ENCODE measurements at regions not wholly inside any gene's neighbourhood (a gene's known extent, or its start where the extent isn't known, plus 50 kb on each side); places are given as distances from the start of the nearest gene placed in this dataset.
"Not testable (repeated sequence)": the region's sequence is repeated elsewhere in the genome, so short reads cannot be mapped to it uniquely, and the experiment has no call there.

- DNase-seq (ENCODE audit: low read depth in 4 of 4, low spot score in 3 of 4), result no peak
These were observed 473.8 kb upstream of the ZNF608 start for GRCh38 chr5:125220284-125220683.

GRCh38 chr5:125222597-125223240 is 476.3 kb upstream of the ZNF608 start:
- no peak for DNase-seq (ENCODE audit: low read depth in 4 of 4, low spot score in 3 of 4)

GRCh38 chr5:125225424-125225823 is 479.0 kb upstream of the ZNF608 start:
- no peak for DNase-seq (ENCODE audit: low read depth in 4 of 4, low spot score in 3 of 4)

GRCh38 chr5:125226825-125227224 is 480.4 kb upstream of the ZNF608 start:
- no peak for DNase-seq (ENCODE audit: low read depth in 4 of 4, low spot score in 3 of 4)

GRCh38 chr5:125227333-125228095 is 481.1 kb upstream of the ZNF608 start:
- DNase-seq (ENCODE audit: low read depth in 4 of 4, low spot score in 3 of 4), result no peak

GRCh38 chr5:125228363-125229070 is 482.1 kb upstream of the ZNF608 start:
- DNase-seq (ENCODE audit: low read depth in 4 of 4, low spot score in 3 of 4), result no peak

GRCh38 chr5:125229556-125229955 is 483.1 kb upstream of the ZNF608 start:
- DNase-seq (ENCODE audit: low read depth in 4 of 4, low spot score in 3 of 4), result no peak

- no peak for DNase-seq (ENCODE audit: low read depth in 4 of 4, low spot score in 3 of 4)
These were observed 486.4 kb upstream of the ZNF608 start for GRCh38 chr5:125232779-125233230.

- no peak for DNase-seq (ENCODE audit: low read depth in 4 of 4, low spot score in 3 of 4)
These were observed 487.5 kb upstream of the ZNF608 start for GRCh38 chr5:125233944-125234343.

- DNase-seq (ENCODE audit: low read depth in 4 of 4, low spot score in 3 of 4), result no peak
These were observed 489.6 kb upstream of the ZNF608 start for GRCh38 chr5:125236007-125236406.

- no peak for DNase-seq (ENCODE audit: low read depth in 4 of 4, low spot score in 3 of 4)
These were observed 490.5 kb upstream of the ZNF608 start for GRCh38 chr5:125236981-125237380.

- DNase-seq (ENCODE audit: low read depth in 4 of 4, low spot score in 3 of 4), result no peak
These were observed 498.1 kb upstream of the ZNF608 start for GRCh38 chr5:125244531-125244930.

- no peak for DNase-seq (ENCODE audit: low read depth in 4 of 4, low spot score in 3 of 4)
These were observed 498.8 kb upstream of the ZNF608 start for GRCh38 chr5:125245216-125245615.

GRCh38 chr5:125249400-125249799 is 503.0 kb upstream of the ZNF608 start:
- no peak for DNase-seq (ENCODE audit: low read depth in 4 of 4, low spot score in 3 of 4)

GRCh38 chr5:125251703-125252102 is 505.3 kb upstream of the ZNF608 start:
- no peak for DNase-seq (ENCODE audit: low read depth in 4 of 4, low spot score in 3 of 4)

- DNase-seq (ENCODE audit: low read depth in 4 of 4, low spot score in 3 of 4), result not testable (repeated sequence)
These were observed 507.2 kb upstream of the ZNF608 start for GRCh38 chr5:125253634-125254033.

- DNase-seq (ENCODE audit: low read depth in 4 of 4, low spot score in 3 of 4), result no peak
These were observed 507.8 kb upstream of the ZNF608 start for GRCh38 chr5:125254267-125254666.

- no peak for DNase-seq (ENCODE audit: low read depth in 4 of 4, low spot score in 3 of 4)
These were observed 509.9 kb upstream of the ZNF608 start for GRCh38 chr5:125256296-125256695.

GRCh38 chr5:125257057-125257972 is 510.9 kb upstream of the ZNF608 start:
- no peak for DNase-seq (ENCODE audit: low read depth in 4 of 4, low spot score in 3 of 4)

GRCh38 chr5:125257997-125258396 is 511.6 kb upstream of the ZNF608 start:
- no peak for DNase-seq (ENCODE audit: low read depth in 4 of 4, low spot score in 3 of 4)

- no peak for DNase-seq (ENCODE audit: low read depth in 4 of 4, low spot score in 3 of 4)
These were observed 512.2 kb upstream of the ZNF608 start for GRCh38 chr5:125258615-125259014.
